KMS-11 (cell line): ENCODE measurements at regions not wholly inside any gene's neighbourhood (a gene's known extent, or its start where the extent isn't known, plus 50 kb on each side); places are given as distances from the start of the nearest gene placed in this dataset.

ENCODE experiments used
- H2AFZ ChIP-seq: fragments of 200-600 bp; sonication (generic); 2 replicates; pipeline ENCODE4 v1.6.1; 2016; ENCODE audit warnings: antibody characterized with exemption, mixed run types, low read depth
- H3K27ac ChIP-seq: fragments of 200-600 bp; sonication (generic); 2 replicates; pipeline ENCODE4 v1.6.1; 2016; ENCODE audit warnings: mild to moderate bottlenecking, mixed run types
- H3K27me3 ChIP-seq: fragments of 200-600 bp; sonication (generic); 2 replicates; pipeline ENCODE4 v1.6.1; 2017; ENCODE audit warnings: mild to moderate bottlenecking, low read depth, mixed run types, moderate library complexity; ENCODE audit not compliant: insufficient read depth
- H3K36me3 ChIP-seq: fragments of 200-600 bp; sonication (generic); 2 replicates; pipeline ENCODE4 v1.6.1; 2017; ENCODE audit warnings: mild to moderate bottlenecking, mixed run types; ENCODE audit not compliant: insufficient read depth
- H3K4me1 ChIP-seq: fragments of 200-600 bp; sonication (generic); 2 replicates; pipeline ENCODE4 v1.6.1; 2016; ENCODE audit warnings: mild to moderate bottlenecking, low read depth, mixed run types; ENCODE audit not compliant: poor library complexity, severe bottlenecking
- H3K4me2 ChIP-seq: fragments of 200-600 bp; sonication (generic); 2 replicates; pipeline ENCODE4 v1.7.0; 2016; ENCODE audit warnings: mild to moderate bottlenecking, mixed run types
- H3K4me3 ChIP-seq: fragments of 200-600 bp; sonication (generic); IDR thresholded peaks from 2 replicates; pipeline ENCODE4 v1.6.1; 2017; ENCODE audit warnings: low read depth, low read length, mixed read lengths; ENCODE audit not compliant: insufficient read depth
- H3K79me2 ChIP-seq: fragments of 200-600 bp; sonication (generic); 2 replicates; pipeline ENCODE4 v1.6.1; 2016; ENCODE audit warnings: low read depth, mixed run types; ENCODE audit not compliant: insufficient read depth
- H3K9ac ChIP-seq: fragments of 200-600 bp; sonication (generic); 2 replicates; pipeline ENCODE4 v1.6.1; 2016; ENCODE audit warnings: mild to moderate bottlenecking, mixed run types
- H4K20me1 ChIP-seq: fragments of 200-600 bp; sonication (generic); 2 replicates; pipeline ENCODE4 v1.6.1; 2016; ENCODE audit warnings: mild to moderate bottlenecking, mixed run types; ENCODE audit not compliant: insufficient read depth
- CTCF ChIP-seq: fragments of 200-600 bp; sonication (generic); conservative IDR thresholded peaks from 2 replicates; pipeline ENCODE4 v1.6.1; 2017; ENCODE audit warnings: low read depth, mild to moderate bottlenecking, antibody characterized with exemption, low read length, moderate library complexity, mixed read lengths

DNA sequence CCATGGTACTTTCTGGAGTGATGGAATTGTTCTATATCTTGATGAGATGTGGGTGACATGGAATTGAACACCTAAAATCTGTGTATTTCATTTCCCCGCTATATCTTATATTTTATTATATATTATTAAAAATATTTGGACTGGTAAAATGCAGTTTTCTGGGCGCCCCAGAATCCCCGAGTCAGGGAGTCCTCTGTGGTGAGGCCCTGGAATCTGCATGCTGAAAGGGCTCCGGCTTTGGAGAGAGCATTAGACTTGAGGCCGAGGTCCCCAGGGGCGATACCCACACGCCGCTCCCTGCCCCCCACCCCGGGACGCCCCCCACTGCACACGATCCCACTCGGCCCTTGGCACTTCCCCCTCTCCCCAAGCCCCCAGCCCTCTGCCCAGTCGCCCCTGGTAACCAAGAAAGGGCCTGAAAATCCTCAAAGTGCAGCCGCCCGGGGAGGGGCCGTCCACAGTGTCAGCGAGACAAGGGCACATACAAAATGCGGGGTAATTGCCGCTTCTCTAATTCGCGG is 126.0 kb downstream of the ZFP36L2 start:
- Histone ChIP-seq H3K27ac (no peak overlapping the region), H3K36me3 (no peaks in the 10 kb centered on the region), H3K9ac (no peak overlapping the region), H3K4me3 (no peak overlapping the region), H3K27me3 (no peaks in the 10 kb centered on the region), H3K4me2 (no peak overlapping the region), H3K4me1 (no peaks in the 10 kb centered on the region), H2AFZ (no peak overlapping the region), H4K20me1 (no peaks in the 10 kb centered on the region), H3K79me2 (no peaks in the 10 kb centered on the region)
- TF ChIP-seq CTCF: no peak

- Histone ChIP-seq H3K27ac (no peak overlapping the region), H3K4me1 (no peaks in the 10 kb centered on the region), H3K9ac (no peak overlapping the region), H3K4me3 (no peak overlapping the region), H2AFZ (no peak overlapping the region), H3K4me2 (no peak overlapping the region), H4K20me1 (no peaks in the 10 kb centered on the region), H3K36me3 (no peaks in the 10 kb centered on the region), H3K27me3 (no peaks in the 10 kb centered on the region), H3K79me2 (no peaks in the 10 kb centered on the region)
- TF ChIP-seq CTCF: no peak
Measured at GRCh38 chr2:43099797-43100196, 126.6 kb downstream of the ZFP36L2 start.

DNA sequence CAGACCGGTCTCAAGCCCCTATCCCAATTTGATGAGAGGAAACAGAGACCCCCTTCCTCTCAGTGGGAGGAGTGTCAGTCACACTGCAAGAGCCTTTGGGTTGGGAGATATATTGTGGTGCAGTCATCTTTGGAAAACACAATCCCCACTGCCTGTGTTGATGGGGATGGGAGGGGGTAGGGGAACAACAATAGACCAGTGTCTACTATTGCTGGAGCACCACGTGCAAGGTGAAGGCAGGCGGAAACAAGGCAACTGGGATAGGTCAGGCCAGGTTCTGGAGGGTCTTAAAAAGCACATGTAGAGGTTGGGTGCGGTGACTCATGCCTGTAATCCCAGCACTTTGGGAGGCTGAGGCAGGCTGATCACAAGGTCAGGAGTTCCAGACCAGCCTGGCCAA is 127.9 kb downstream of the ZFP36L2 start:
- no peak overlapping the region for H3K9ac ChIP-seq
- no peak overlapping the region for H3K27ac ChIP-seq
- no peaks in the 10 kb centered on the region for H3K27me3 ChIP-seq
- no peak overlapping the region for H3K4me3 ChIP-seq
- H3K36me3 ChIP-seq: no peaks in the 10 kb centered on the region
- H2AFZ ChIP-seq: no peak overlapping the region
- H3K79me2 ChIP-seq: no peaks in the 10 kb centered on the region
- no peaks in the 10 kb centered on the region for H3K4me1 ChIP-seq
- H3K4me2 ChIP-seq: no peak overlapping the region
- no peak for TF ChIP-seq CTCF
- no peaks in the 10 kb centered on the region for H4K20me1 ChIP-seq

GRCh38 chr2:43097644-43098408 is 128.6 kb downstream of the ZFP36L2 start:
- H3K36me3 ChIP-seq: no peaks in the 10 kb centered on the region
- no peak for TF ChIP-seq CTCF
- no peaks in the 10 kb centered on the region for H4K20me1 ChIP-seq
- no peak overlapping the region for H2AFZ ChIP-seq
- no peak overlapping the region for H3K4me3 ChIP-seq
- H3K79me2 ChIP-seq: no peaks in the 10 kb centered on the region
- H3K4me1 ChIP-seq: no peaks in the 10 kb centered on the region
- no peaks in the 10 kb centered on the region for H3K27me3 ChIP-seq
- H3K4me2 ChIP-seq: no peak overlapping the region
- no peak overlapping the region for H3K27ac ChIP-seq
- no peak overlapping the region for H3K9ac ChIP-seq
